HepG2 (cell line): ENCODE measurements at regions not wholly inside any gene's neighbourhood (a gene's known extent, or its start where the extent isn't known, plus 50 kb on each side); places are given as distances from the start of the nearest gene placed in this dataset.

Experiments used
- HMG20A ChIP-seq: IDR thresholded peaks from 2 replicates; pipeline ENCODE4 v1.6.1; 2016; ENCODE audit warnings: borderline replicate concordance
- HNF4G ChIP-seq, 2 experiments: sonication (generic) in 1 of 2; formaldehyde crosslinking in 1 of 2; IDR thresholded peaks; 2 replicates each; pipeline versions ENCODE4 v1.4.0 to v1.6.1; 2011 to 2020; ENCODE audit warnings: borderline replicate concordance in 2 of 2, low read depth in 2 of 2, mild to moderate bottlenecking in 2 of 2, low read length in 1 of 2, missing genetic modification reagents in 1 of 2, moderate library complexity in 1 of 2
- MXD4 ChIP-seq: IDR thresholded peaks from 2 replicates; pipeline ENCODE4 v1.6.1; 2016; ENCODE audit warnings: mild to moderate bottlenecking, missing biosample characterization, missing genetic modification reagents
- NFKB2 ChIP-seq: sonication (generic); formaldehyde crosslinking; IDR thresholded peaks from 2 replicates; pipeline ENCODE4 v1.4.0; 2020; ENCODE audit warnings: missing genetic modification reagents, borderline replicate concordance
- RAD21 ChIP-seq: fragments of 450-650 bp; formaldehyde crosslinking; IDR thresholded peaks from 2 replicates; pipeline ENCODE4 v1.5.0; 2020; ENCODE audit warnings: mild to moderate bottlenecking
- SMC3 ChIP-seq: IDR thresholded peaks from 2 replicates; pipeline ENCODE4 v1.6.1; 2011; ENCODE audit warnings: low read length, improper control_type of control experiment
- SRSF9 ChIP-seq: fragments of 200-400 bp; formaldehyde crosslinking; IDR thresholded peaks from 2 replicates; pipeline ENCODE4 v1.6.1; 2018; ENCODE audit warnings: borderline replicate concordance, mild to moderate bottlenecking, low read depth, low read length; ENCODE audit not compliant: insufficient read depth, poor library complexity, severe bottlenecking
- STAG1 ChIP-seq: sonication (generic); formaldehyde crosslinking; IDR thresholded peaks from 2 replicates; pipeline ENCODE4 v1.4.0; 2020; ENCODE audit warnings: missing genetic modification reagents
- U2AF1 ChIP-seq: fragments of 200-400 bp; formaldehyde crosslinking; optimal IDR thresholded peaks from 2 replicates; pipeline ENCODE3; 2017; ENCODE audit warnings: mild to moderate bottlenecking, low read depth, low read length
- ZBED4 ChIP-seq: sonication (generic); formaldehyde crosslinking; IDR thresholded peaks from 2 replicates; pipeline ENCODE4 v1.4.0; 2020; ENCODE audit warnings: missing genetic modification reagents, borderline replicate concordance
- ZBTB1 ChIP-seq: sonication (generic); formaldehyde crosslinking; IDR thresholded peaks from 2 replicates; pipeline ENCODE4 v1.4.0; 2020; ENCODE audit warnings: missing genetic modification reagents, borderline replicate concordance
- ZBTB46 ChIP-seq: sonication (generic); formaldehyde crosslinking; IDR thresholded peaks from 2 replicates; pipeline ENCODE4 v1.4.0; 2020; ENCODE audit warnings: mild to moderate bottlenecking, missing genetic modification reagents, borderline replicate concordance
- ZFYVE20 ChIP-seq: sonication (generic); formaldehyde crosslinking; IDR thresholded peaks from 2 replicates; pipeline ENCODE4 v1.8.0; 2023; ENCODE audit warnings: low read depth, mild to moderate bottlenecking, moderate library complexity, missing genetic modification reagents, borderline replicate concordance
- ZMYM4 ChIP-seq: sonication (generic); formaldehyde crosslinking; IDR thresholded peaks from 2 replicates; pipeline ENCODE4 v1.8.1; 2023; ENCODE audit warnings: mild to moderate bottlenecking, missing genetic modification reagents
- ZNF484 ChIP-seq: sonication (generic); formaldehyde crosslinking; IDR thresholded peaks from 2 replicates; pipeline ENCODE4 v1.5.1; 2020; ENCODE audit warnings: mild to moderate bottlenecking, low read depth, missing genetic modification reagents, borderline replicate concordance
- ZNF577 ChIP-seq: sonication (generic); formaldehyde crosslinking; IDR thresholded peaks from 2 replicates; pipeline ENCODE4 v1.4.0; 2020; ENCODE audit warnings: mild to moderate bottlenecking, low read depth, missing genetic modification reagents, borderline replicate concordance
- ZNF709 ChIP-seq: sonication (generic); formaldehyde crosslinking; IDR thresholded peaks from 2 replicates; pipeline ENCODE4 v1.5.0; 2020; ENCODE audit warnings: mild to moderate bottlenecking, missing genetic modification reagents
- ZNF891 ChIP-seq: sonication (generic); formaldehyde crosslinking; IDR thresholded peaks from 2 replicates; pipeline ENCODE4 v1.5.0; 2020; ENCODE audit warnings: mild to moderate bottlenecking, missing genetic modification reagents

DNA sequence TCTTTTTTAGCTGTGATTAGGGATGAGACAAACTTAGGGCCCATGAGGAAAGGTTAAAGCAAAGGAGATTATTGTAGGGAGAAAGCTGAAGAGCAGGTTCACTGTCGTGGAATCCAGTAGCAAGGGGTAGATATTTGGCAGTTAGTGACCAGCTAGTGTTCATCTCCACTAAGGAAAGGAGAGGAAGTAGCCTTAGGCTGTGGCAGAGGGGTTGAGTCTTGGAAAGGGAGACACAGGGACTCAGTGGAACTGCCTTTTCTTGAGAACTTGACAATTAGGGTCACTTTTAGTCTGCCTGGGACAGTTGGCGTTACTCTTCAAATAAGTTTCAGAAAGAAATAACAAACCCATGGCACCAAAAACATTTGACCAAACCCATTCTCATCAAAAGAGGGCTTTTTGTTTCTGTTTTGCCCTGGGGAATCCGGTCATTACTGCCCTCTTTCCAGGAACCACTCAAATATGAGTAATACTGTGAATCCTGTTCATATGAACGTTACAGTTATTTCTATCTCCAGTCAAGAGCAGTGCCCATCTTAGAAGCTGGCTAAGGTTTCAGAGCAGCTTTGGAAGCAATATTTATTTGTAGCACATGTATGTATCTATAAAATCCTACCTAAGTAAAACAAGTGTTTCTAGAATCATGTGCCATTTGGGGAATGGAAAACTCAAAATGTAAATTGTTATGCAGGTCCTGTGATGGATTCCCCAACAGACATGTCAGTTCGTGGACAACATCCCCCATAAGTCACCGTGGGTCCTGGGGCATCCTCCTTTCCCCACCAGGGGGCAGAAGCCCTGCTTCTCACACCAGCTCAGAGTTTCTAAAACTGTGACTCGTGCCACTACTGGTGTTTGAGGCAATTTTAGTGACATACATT lies 77.3 kb upstream of the PHLPP1 start (continued):
- TF ChIP-seq ZBTB1 (CRISPR knock-in tag) = no peak
- peak; percentile 90 for TF ChIP-seq SMC3
- TF ChIP-seq ZBED4 (CRISPR knock-in tag) = no peak
- no peak for TF ChIP-seq HMG20A (CRISPR knock-in tag)
- TF ChIP-seq SRSF9 = no peak
- no peak for TF ChIP-seq HNF4G (IDR thresholded peaks at IDR 0.05; ENCODE audit: borderline replicate concordance, low read depth, low read length)
- no peak for TF ChIP-seq HNF4G (CRISPR knock-in tag; IDR thresholded peaks at IDR 0.05; ENCODE audit: borderline replicate concordance, low read depth)
- no peak for TF ChIP-seq U2AF1
- TF ChIP-seq ZMYM4 (CRISPR knock-in tag) = 0 out of 2 replicates have a peak, but pooled peaks have one; percentile 30
- TF ChIP-seq ZNF577 (CRISPR knock-in tag) = no peak
- TF ChIP-seq ZNF484 (CRISPR knock-in tag) = no peak
- TF ChIP-seq ZBTB46 (CRISPR knock-in tag) = no peak
- no peak for TF ChIP-seq ZFYVE20
- TF ChIP-seq ZNF891 (CRISPR knock-in tag) = no peak
- peak; percentile 65 for TF ChIP-seq RAD21 (CRISPR knock-in tag)
- TF ChIP-seq MXD4 = no peak
- TF ChIP-seq ZNF709 (CRISPR knock-in tag) = no peak
- no peak for TF ChIP-seq NFKB2 (CRISPR knock-in tag)
- TF ChIP-seq STAG1 (CRISPR knock-in tag) = peak; percentile 82
